Right lobe of liver (tissue), 4 donors: ENCODE measurements at regions not wholly inside any gene's neighbourhood (a gene's known extent, or its start where the extent isn't known, plus 50 kb on each side); places are given as distances from the start of the nearest gene placed in this dataset.

Experiments
- POLR2A ChIP-seq: fragments of 450-650 bp; IDR thresholded peaks from one replicate; pipeline ENCODE4 v1.6.1; 2017; ENCODE audit warnings: antibody characterized with exemption, mild to moderate bottlenecking
- TF ChIP-seq, protein P1 (sequence below), 4 donors: fragments of 200-600 bp in 3 of 4; fragments of 450-650 bp in 1 of 4; IDR thresholded peaks; one replicate each; pipeline versions ENCODE4 v1.5.1 to v1.8.0; 2016 to 2022; ENCODE audit warnings: antibody characterized with exemption in 4 of 4, mild to moderate bottlenecking in 2 of 4
- donor health status: DM: no; HTN: no; CAD: no.
- donor health status: DM: no; HTN: no; CAD: no.
- donor health status: DM: no; HTN: yes; CAD: no.

DNA sequence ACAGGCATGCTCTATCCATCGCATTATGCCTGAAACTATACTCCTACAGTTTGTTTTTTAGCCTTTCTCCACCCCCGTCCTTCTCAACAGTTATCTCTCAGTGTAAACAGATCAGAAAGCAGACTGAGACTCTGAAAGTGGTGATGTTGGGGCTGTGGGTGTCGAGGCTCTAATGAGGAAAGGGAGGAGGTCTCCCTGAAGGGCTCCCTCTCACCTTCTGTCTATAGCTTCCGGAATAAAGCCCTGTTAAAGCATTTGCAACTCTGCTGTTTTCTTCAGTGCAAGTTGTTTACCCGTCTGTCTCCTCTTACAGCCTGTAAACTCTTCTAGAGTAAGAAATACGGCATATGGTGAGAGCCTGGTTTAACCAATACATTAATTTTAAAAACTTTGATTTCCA is 136.7 kb upstream of the SYT4 start:
- TF ChIP-seq, protein P1, sequence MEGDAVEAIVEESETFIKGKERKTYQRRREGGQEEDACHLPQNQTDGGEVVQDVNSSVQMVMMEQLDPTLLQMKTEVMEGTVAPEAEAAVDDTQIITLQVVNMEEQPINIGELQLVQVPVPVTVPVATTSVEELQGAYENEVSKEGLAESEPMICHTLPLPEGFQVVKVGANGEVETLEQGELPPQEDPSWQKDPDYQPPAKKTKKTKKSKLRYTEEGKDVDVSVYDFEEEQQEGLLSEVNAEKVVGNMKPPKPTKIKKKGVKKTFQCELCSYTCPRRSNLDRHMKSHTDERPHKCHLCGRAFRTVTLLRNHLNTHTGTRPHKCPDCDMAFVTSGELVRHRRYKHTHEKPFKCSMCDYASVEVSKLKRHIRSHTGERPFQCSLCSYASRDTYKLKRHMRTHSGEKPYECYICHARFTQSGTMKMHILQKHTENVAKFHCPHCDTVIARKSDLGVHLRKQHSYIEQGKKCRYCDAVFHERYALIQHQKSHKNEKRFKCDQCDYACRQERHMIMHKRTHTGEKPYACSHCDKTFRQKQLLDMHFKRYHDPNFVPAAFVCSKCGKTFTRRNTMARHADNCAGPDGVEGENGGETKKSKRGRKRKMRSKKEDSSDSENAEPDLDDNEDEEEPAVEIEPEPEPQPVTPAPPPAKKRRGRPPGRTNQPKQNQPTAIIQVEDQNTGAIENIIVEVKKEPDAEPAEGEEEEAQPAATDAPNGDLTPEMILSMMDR (IDR thresholded peaks at IDR 0.05), result no peak
- TF ChIP-seq POLR2A, result no peak
